ENCODE measurements at regions not wholly inside any gene's neighbourhood (a gene's known extent, or its start where the extent isn't known, plus 50 kb on each side); places are given as distances from the start of the nearest gene placed in this dataset.

GRCh38 chr6:118708744-118709143, 57.4 kb upstream of the CEP85L start:
- no peak for DNase-seq (ENCODE audit: extremely low spot score)
- ChIA-PET POLR2A (interaction anchor here (1.0 kb wide), 1 partner anchor 38 kb away, joined by 3 read pairs; no protein-coding TSS in a partner anchor), CTCF (interaction anchor here (0.6 to 1.2 kb wide), 3 partner anchors 31 to 88 kb away, joined by 3 read pairs; no protein-coding TSS in a partner anchor)
- TF ChIP-seq HDGF (IDR thresholded peaks at IDR 0.05; ENCODE audit: borderline replicate concordance) (no peak), ELF4 (IDR thresholded peaks at IDR 0.05) (no peak), BHLHE40 (IDR thresholded peaks at IDR 0.05; ENCODE audit: borderline replicate concordance) (no peak), NFRKB (IDR thresholded peaks at IDR 0.05) (no peak)
- TF ChIP-seq, protein P1, sequence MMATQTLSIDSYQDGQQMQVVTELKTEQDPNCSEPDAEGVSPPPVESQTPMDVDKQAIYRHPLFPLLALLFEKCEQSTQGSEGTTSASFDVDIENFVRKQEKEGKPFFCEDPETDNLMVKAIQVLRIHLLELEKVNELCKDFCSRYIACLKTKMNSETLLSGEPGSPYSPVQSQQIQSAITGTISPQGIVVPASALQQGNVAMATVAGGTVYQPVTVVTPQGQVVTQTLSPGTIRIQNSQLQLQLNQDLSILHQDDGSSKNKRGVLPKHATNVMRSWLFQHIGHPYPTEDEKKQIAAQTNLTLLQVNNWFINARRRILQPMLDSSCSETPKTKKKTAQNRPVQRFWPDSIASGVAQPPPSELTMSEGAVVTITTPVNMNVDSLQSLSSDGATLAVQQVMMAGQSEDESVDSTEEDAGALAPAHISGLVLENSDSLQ (IDR thresholded peaks at IDR 0.05), result no peak

DNA sequence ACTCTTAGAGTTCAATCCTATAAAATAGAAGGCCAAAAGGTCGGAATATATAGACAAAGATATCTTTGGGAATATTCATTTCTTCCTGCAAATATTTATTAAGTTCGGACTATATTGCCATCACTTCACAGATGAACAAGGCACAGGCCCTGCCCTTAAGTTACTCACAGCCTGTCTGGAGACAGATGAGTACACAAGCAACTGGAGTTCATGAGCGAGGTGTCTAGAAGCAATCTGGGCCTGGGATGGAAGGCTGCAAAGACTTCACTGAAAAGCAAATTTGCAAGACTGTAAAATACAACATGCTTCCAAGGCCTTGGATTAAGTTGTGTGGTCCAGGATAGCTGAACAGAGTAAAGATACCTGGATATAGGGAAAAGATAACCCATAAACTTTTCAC, 56.7 kb upstream of the CEP85L start:
- ChIA-PET CTCF (interaction anchor here (1.2 kb wide), 1 partner anchor 89 kb away, joined by 3 read pairs; no protein-coding TSS in a partner anchor), POLR2A (no interaction called here)
- TF ChIP-seq LEF1 (IDR thresholded peaks at IDR 0.05; ENCODE audit: borderline replicate concordance) (no peak), NFRKB (IDR thresholded peaks at IDR 0.05) (no peak), ARNT (IDR thresholded peaks at IDR 0.05) (no peak), FOXA1 (IDR thresholded peaks at IDR 0.05) (no peak), HDGF (IDR thresholded peaks at IDR 0.05; ENCODE audit: borderline replicate concordance) (no peak), ELF4 (IDR thresholded peaks at IDR 0.05) (no peak), SUZ12 (IDR thresholded peaks at IDR 0.05) (no peak), BHLHE40 (IDR thresholded peaks at IDR 0.05; ENCODE audit: borderline replicate concordance) (no peak), ZNF384 (IDR thresholded peaks at IDR 0.05) (no peak), L3MBTL2 (conservative IDR thresholded peaks at IDR 0.05) (no peak), FOXM1 (IDR thresholded peaks at IDR 0.05; ENCODE audit: borderline replicate concordance) (no peak), SP1 (IDR thresholded peaks at IDR 0.05) (no peak), TARDBP (IDR thresholded peaks at IDR 0.05) (no peak), FOXK2 (IDR thresholded peaks at IDR 0.05) (no peak), CTBP1 (IDR thresholded peaks at IDR 0.05; ENCODE audit: borderline replicate concordance) (no peak)
- TF ChIP-seq, protein P1 (IDR thresholded peaks at IDR 0.05), result no peak
- no peak for DNase-seq (ENCODE audit: extremely low spot score)

GRCh38 chr6:118706702-118707101, 55.3 kb upstream of the CEP85L start:
- TF ChIP-seq LEF1 (IDR thresholded peaks at IDR 0.05; ENCODE audit: borderline replicate concordance) (no peak), NFRKB (IDR thresholded peaks at IDR 0.05) (no peak), BHLHE40 (IDR thresholded peaks at IDR 0.05; ENCODE audit: borderline replicate concordance) (no peak), SP1 (IDR thresholded peaks at IDR 0.05) (no peak), FOXK2 (IDR thresholded peaks at IDR 0.05) (no peak), L3MBTL2 (conservative IDR thresholded peaks at IDR 0.05) (no peak), ELF4 (IDR thresholded peaks at IDR 0.05) (no peak), SUZ12 (IDR thresholded peaks at IDR 0.05) (no peak), HDGF (IDR thresholded peaks at IDR 0.05; ENCODE audit: borderline replicate concordance) (no peak), CTBP1 (IDR thresholded peaks at IDR 0.05; ENCODE audit: borderline replicate concordance) (no peak), FOXA1 (IDR thresholded peaks at IDR 0.05) (no peak), ARNT (IDR thresholded peaks at IDR 0.05) (no peak)
- TF ChIP-seq, protein P1 (IDR thresholded peaks at IDR 0.05), result no peak
- ChIA-PET POLR2A (interaction anchor here (1.3 kb wide), 1 partner anchor 43 kb away, joined by 3 read pairs; no protein-coding TSS in a partner anchor), CTCF (interaction anchor here (0.6 kb wide), 1 partner anchor 56 kb away, joined by 3 read pairs; no protein-coding TSS in a partner anchor)
- no peak for DNase-seq (ENCODE audit: extremely low spot score)

- CTCF ChIA-PET, result no interaction called here
- POLR2A ChIA-PET, result interaction anchor here (1.3 kb wide), 1 partner anchor 42 kb away, joined by 3 read pairs; no protein-coding TSS in a partner anchor
These were observed 54.4 kb upstream of the CEP85L start for GRCh38 chr6:118705544-118706491.

More at GRCh38 chr6:118705544-118706491, 54.4 kb upstream of the CEP85L start:
- no peak for DNase-seq (ENCODE audit: extremely low spot score)
- no peak for TF ChIP-seq ELF4 (IDR thresholded peaks at IDR 0.05)
- no peak for TF ChIP-seq TARDBP (IDR thresholded peaks at IDR 0.05)
- no peak for TF ChIP-seq ARNT (IDR thresholded peaks at IDR 0.05)
- no peak for TF ChIP-seq SP1 (IDR thresholded peaks at IDR 0.05)
- no peak for TF ChIP-seq FOXK2 (IDR thresholded peaks at IDR 0.05)
- no peak for TF ChIP-seq CTBP1 (IDR thresholded peaks at IDR 0.05; ENCODE audit: borderline replicate concordance)
- TF ChIP-seq ZNF384 (IDR thresholded peaks at IDR 0.05), result no peak
- no peak for TF ChIP-seq BHLHE40 (IDR thresholded peaks at IDR 0.05; ENCODE audit: borderline replicate concordance)
- TF ChIP-seq LEF1 (IDR thresholded peaks at IDR 0.05; ENCODE audit: borderline replicate concordance), result no peak
- TF ChIP-seq NFRKB (IDR thresholded peaks at IDR 0.05), result no peak
- no peak for TF ChIP-seq SUZ12 (IDR thresholded peaks at IDR 0.05)
- TF ChIP-seq HDGF (IDR thresholded peaks at IDR 0.05; ENCODE audit: borderline replicate concordance), result no peak
- no peak for TF ChIP-seq FOXM1 (IDR thresholded peaks at IDR 0.05; ENCODE audit: borderline replicate concordance)
- no peak for TF ChIP-seq L3MBTL2 (conservative IDR thresholded peaks at IDR 0.05)
- TF ChIP-seq, protein P1 (IDR thresholded peaks at IDR 0.05), result no peak
- no peak for TF ChIP-seq FOXA1 (IDR thresholded peaks at IDR 0.05)

All from HEK293T (cell line).